GM18858 (cell line): ENCODE measurements at regions not wholly inside any gene's neighbourhood (a gene's known extent, or its start where the extent isn't known, plus 50 kb on each side); places are given as distances from the start of the nearest gene placed in this dataset.

Experiments used
- ATAC-seq: cut with Tn5 transposase; IDR thresholded peaks from one replicate; pipeline ENCODE4 v1.9.1; 2021; ENCODE audit not compliant: unreplicated experiment

DNA sequence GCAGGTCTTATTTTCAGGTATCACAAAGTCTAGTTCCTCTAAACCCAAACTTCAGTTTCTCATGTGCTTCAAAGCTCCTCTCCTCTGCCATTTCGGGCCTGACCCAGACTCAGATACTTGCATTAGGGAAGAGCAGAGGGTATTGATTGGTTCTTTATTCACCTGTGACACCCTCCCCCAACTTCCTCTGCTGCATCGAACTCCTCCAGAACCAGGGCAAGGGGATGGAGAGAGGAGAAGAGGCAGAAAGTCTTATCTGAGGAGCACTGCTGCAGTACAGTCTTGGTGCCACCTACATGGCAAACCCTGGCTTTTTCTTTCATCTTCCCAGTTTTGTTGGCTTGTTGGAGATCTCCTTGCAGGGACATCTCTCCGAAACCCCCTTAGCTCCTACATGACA lies 96.0 kb upstream of the OSMR start:
- ATAC-seq: no peak

DNA sequence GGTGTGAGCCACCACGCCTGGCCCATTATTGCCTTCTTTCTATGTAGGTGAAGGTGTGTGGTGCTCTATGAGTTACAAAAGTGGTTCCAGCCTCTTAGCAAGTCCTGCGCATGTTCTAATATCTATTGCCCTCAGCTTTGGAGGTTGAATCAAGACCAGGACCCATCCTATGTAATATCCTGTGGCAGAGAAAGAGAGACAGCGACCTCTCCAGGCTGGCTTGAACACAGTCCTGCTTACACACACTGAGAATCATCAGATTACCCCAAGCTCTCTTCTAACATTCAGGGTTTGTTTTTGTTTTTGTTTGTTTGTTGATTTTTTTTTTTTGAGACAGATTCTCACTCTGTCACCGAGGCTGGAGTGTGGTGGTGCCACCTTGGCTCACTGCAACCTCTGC lies 94.7 kb upstream of the OSMR start:
- ATAC-seq: no peak

DNA sequence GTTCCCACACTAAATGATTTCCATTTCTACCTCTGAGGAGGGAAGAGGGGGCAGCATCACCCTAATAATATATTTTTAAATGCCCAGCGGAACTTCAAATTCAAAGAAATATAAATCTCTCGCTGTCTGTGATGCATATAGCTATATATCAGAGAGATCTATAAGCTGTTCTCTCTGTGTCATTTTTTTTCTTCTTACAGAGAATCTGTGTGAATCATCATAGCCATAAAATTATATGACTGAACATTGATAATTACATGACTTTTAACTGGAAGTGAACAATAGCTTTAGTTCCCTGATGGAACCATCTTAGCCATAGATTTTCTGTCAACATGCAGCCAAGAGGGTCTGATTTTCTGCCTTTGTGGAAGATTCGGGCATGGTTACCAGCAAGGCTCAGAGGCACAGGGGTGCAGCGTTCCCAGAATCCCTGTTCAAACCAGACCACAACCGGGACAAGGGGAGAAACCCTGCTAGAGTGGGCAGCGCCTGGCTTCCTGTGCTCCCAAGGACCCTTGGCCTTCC lies 93.7 kb upstream of the OSMR start:
- no peak for ATAC-seq

DNA sequence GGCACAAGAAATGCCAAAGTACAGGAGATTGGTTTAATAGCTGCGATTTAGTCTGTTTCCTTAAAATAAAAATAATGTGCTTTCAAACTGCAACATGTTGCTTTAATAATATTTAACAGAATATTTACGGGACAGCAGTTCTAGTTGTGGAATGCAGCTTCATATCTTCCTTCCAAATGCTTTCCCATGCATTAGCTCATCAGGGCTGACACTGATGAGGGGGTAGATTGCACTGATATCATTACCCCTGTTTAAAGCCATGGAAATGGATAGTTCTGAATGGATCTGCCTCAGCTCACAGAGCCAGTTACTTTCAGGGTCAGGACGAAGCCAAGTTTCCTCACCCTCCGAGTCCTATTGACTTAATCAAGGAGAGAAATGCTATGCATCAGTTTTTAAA lies 93.2 kb upstream of the OSMR start:
- no peak for ATAC-seq

DNA sequence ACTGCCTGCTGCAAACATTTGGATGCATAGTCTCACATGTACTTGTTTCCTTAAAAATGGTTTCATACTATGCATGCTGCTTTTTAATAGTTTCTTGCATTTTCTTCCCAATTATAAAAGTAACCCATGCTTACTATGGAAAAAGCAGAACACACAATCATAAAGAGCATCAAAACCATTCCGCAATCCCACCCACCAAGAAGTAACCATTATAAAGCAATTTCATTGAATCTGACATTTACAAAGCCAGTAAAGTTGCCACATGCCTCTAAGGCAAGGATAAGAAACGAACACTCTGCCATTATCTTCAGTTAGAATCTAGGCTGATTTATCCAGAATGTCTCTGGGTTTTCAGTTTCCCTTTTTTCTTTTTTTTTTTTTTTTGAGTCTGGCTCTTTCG lies 92.7 kb upstream of the OSMR start:
- no peak for ATAC-seq

DNA sequence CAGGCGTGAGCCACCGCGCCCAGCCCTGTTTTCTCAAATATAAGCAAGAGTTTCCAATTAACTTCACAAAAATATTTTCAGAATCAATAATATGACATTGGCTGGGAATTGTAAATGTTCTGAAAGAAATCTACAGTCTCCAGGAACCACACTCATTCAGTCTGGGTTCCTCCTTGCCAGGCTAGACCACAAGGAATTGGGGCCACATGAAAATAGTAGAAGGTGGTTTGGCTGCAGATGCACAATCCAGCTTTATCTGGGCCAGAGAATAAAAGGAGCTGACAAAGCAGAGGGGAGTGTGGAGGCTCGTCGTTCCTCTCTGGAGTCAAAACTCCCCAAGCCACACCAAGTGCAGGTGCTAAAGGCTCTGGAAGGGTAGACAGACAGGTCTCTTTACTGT lies 92.0 kb upstream of the OSMR start:
- no peak for ATAC-seq

DNA sequence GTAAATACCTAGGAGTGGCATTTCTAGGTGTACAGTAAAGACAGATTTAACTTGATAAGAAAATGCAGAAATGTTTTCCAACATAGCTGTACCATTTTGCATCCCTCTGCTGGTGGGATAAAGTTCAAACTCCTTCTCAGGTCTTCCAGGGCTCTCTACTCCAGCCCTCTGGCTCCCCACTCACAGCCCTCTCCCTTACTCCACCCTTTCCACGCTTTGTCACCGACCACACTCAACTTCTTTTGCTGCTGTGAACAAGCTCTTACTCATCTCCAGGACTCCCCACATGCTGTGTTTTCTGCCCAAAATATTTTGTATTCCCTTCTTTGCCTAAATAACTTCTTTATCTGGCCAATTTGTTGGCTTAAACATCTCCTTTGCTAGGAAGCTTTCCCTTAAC lies 90.6 kb upstream of the OSMR start:
- no peak for ATAC-seq

DNA sequence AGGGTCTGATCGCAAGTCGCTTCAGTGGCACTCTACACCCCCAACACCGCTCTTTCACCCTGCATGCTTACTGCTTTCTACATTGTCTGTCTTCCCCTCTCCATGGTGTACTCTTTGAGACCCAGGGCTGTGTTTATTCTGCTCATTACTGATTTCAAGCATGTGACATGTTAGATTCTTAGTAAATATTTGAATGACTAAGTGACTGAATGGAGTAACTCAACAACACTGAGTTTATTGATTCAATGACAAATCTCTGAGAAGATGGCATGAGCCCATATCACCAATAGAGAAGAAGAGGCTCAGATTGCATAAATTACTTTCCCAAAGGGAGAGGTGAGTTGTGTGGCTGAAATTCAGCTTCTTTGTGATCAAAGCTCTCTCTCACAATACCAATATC lies 89.7 kb upstream of the OSMR start:
- ATAC-seq: no peak

DNA sequence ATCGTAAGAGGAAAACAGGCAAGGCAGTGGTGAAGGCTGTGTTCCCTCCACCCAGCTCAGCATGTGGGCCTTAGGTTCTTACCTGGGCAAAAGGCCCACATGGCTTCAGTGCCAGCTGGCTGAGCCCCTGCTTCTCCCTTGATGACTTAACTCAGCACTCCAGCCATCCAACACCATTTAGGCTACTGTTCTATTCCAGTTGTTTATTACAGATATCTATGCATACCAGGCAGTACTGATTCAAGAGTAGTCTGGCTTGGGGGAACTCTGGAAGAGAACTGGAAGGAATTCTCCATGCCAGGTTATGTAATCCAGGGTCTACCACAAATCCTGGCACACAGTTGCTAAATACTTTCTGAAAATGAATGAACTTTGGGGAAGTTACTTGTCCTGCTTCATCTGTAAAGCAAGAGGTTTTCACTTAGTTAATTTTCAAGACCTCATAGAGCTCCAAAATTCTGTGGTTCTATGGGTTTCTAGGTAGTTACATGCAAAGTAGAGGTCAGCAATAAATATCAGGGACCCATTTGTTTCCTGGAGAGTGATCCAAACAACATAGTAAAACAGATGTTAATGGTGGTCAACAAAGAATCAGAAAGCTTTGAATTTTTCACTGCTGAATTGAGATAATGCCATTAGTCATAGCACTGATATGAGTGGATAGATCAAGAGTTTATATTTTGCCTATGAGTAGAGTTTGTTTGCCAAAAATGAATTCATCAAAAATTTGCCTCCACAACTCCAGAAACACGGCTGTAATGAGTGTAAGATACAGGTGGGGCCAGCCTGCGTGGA lies 88.2 kb upstream of the OSMR start:
- ATAC-seq: no peak

DNA sequence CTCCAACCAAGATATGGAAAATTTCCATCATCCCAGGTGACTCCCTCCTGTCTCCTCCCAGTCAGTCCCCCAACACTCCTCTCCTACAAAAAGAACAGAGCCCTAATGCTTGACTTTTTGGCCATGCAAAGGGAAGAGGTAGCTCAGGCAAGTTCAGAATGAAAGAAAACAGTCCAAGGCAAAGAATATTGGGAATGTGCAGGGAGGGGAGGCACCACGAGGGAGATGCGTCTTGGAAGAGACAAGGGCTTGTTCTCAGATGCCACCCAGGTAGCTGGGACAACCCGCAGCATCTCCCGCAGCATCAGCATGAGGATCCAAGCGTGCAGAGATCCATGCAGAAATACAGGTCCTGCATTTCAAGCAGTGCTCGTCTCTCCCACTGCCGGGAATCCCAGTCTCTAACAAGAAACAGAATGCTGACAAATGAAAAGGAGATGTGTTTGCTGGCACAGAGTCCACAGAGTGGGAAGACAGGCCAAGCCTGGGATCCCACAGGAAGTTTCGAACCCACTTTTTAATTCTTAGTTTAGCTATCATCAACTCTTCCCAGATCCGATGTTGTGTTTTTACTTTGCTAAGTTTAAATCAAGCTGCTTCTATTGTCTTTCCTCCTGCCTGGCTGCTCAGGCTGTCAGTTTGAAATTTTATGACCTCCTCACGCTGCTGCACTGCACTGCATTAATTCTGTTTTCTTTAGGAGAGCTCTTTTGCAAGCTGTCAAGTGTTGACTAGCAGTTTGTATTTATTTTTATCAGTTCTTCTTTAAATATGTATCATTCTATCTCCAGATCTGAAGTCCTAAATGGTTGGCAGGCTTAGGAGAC lies 86.8 kb upstream of the OSMR start:
- no peak for ATAC-seq

DNA sequence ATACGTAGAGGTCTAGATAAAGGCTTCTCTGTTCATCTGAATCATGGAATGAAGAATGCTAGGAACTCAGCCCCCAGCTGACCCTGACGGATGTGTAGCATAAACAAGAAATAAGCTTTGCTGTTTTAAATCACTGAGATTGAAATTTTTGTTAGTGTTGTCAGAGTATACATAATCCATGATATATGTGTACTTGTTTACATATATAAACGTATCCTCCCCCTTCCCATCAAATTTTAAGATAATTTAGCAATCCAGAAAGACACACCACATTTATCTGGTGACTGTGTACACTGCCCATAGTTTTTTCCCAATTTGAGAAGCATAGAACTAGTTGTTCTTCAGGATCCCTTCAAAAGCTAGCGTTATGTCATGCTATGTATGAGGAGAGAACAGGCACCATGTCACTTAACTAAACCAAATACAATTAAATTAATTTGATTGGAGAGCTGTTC lies 80.8 kb upstream of the OSMR start:
- no peak for ATAC-seq

DNA sequence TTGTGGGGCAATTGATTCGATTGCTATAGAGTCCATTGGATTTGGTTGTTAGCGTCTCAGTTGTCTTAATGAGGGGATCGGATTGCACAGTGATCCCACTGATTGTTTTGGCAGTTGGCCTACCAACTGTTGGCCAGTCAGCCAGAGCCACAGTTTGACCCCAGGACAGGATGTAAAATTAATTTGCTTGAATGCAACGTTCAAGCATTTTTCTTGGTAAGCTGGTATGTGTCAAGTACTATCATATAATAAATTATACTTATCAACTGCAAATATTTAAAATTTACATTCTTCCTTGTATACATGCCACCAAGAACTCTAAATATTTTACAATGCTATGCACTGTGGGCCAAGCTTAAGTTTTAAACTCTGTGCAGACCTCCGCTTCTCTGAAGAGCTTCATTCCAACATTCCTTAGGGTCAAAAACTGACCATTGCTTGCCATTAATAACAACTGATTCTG lies 80.4 kb upstream of the OSMR start:
- ATAC-seq: no peak

DNA sequence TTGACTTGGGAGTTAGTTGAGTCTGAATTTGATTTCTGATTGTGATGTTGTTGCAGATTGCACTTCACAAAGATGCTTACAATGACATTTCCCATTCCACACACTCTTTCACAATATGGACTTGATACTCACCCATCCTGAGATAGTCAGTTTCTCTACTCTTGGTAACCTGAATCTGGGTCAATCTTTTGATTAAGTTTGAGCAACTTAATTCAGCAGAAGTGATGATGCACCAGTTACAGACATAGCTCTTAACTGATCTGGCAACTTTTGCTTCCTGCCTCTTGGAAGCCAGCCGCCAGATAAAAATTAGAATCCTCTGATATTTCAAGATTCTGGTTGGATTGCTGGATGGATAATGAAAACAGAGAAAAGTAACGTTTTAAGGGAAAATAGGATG lies 79.7 kb upstream of the OSMR start:
- no peak for ATAC-seq

DNA sequence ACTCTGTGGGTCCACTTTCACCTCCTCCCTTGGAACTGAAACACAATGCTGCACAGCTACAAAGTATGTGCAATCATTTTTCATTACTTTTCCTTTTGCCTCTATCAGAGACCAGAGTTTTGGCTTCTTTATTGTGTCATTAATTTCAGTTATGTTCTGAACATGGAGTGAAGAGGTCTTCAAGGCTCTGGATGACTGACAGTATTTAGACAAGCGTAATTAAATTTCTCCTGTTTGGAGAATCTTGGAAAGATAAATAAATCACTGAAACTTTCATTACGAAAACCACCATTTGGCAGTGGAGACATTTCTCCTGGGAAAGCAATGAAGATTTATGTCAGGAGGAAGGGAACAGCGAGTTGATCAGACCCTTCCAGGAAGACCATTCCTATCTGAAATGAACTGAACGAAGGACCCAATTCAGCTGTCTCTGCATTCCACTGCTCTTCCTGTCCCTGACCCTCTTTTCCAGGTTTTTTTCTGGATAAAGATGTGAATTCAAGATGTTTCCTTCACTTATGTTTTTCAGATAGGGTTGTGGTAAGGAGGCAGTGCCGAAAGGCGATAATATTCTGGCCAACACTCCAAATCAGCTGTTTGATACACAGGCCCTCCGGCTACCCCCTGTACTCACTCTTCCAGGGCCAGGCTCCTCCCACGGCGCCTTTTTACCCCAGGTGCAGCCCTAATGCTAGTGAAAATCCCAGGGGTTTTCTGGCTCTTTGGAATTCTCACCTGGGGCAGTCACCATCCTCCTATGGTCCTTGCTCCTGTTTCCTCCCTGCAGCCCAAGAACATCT lies 77.2 kb upstream of the OSMR start:
- ATAC-seq: no peak

DNA sequence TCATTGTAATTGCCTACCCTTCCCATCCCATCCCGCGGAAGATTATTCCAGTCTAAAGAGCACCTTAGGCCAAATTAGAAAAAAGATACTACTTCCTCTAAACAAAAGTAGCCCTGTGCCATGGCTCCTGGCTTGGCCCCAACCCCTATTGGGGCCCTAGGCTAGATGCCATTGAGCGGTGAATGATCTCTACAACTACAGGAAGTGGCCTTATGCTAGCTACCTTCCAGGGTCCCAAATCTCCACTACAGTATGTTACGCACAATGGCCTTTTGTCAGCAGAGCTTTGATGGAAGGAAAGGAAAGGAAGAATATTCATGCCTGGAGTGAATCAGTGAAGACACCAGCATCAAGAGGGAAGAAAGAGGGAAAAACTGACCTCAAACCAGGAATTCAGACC lies 73.3 kb upstream of the OSMR start:
- ATAC-seq: no peak

DNA sequence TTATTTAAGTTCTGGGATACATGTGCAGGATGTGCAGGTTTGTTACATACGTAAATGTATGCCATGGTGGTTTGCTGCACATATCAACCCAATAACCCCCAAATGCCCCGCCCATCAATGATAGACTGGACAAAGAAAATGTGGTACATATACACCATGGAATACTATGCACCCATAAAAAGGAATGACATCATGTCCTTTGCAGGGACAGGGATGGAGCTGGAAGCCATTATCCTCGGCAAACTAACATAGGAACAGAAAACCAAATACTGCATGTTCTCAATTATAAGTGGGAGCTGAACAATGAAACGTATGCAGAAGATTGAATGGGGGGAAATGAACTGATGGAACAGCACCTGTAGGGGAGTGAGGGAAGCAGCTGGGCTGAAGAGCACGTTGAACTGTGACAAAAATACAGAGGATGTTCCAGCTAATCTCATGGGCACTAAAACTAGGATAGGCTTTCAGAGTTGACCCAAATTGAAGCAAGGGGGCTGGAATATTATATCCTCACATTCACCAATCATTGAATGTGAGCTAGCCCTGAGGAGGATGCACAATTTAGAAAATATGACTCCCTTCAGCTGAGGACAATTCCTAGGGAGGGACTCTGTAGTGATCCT lies 70.5 kb upstream of the OSMR start:
- ATAC-seq: no peak

DNA sequence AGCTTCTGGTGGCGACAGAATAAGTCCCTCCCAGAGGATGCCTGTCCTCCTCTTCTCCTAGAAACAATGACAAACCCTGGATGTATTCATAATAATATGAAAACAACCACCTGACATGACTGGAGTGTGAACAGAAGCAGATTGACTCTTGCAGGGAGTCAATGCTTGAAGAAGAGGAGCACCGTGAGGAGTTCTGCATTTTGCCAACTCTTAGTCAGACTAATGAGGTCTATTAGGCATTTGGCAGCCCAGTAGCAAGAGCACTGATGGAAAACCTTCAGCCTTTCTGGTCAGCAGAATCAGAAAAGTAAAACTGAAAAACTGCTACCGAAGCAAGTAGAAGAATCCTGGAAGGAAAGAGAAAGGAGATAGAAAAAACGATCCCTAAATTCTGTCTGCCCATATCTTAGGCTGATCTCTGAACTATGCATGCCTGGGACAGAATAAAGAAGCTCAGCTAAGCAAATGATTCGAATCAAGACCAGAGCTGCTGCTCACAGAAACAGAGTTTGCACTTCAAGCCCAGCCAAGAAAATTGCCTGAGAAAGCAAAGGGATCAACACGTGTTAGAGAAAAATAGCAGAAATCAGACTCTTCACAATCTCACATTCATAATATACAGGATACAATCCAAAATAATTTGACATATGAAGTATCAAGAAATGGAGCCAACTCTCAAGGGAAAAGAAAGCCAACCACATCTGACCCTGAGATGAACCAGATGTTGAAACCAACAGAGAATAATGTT lies 69.5 kb upstream of the OSMR start:
- ATAC-seq: no peak

DNA sequence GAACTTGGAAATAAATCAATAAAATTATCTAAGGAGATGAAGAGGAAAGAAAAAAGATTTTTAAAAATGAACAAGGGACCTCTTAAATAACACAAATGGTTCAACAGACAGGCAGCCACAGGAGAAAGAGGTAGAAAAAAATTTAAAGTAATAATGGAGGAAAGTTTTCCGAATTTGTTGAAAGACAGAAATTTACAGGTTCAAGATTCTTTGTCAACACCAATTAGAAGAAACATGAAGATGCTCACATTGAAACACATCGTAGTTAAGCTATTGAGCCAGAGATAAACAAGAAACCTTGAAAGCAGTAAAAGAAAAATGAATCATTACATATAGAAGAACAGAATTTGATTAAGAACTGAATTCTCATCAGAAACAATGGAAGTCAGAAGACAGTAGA lies 68.7 kb upstream of the OSMR start:
- no peak for ATAC-seq

DNA sequence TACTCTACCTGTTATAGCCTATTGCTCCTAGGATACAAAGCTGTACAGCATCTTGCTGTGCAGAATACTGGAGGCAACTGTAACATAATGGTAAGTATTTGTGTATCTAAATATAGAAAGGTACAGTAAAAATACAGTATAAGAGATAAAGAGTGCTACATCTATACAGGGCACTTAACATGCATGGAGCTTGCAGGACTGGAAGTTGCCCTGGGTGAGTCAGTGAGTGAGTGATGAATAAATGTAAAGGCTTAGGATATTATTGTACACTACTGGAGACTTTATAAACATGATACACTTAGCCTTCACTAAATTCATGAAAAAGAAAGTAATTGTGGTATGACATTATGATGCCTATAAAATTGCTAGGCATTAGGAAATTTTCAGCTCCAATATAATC lies 65.5 kb upstream of the OSMR start:
- no peak for ATAC-seq

DNA sequence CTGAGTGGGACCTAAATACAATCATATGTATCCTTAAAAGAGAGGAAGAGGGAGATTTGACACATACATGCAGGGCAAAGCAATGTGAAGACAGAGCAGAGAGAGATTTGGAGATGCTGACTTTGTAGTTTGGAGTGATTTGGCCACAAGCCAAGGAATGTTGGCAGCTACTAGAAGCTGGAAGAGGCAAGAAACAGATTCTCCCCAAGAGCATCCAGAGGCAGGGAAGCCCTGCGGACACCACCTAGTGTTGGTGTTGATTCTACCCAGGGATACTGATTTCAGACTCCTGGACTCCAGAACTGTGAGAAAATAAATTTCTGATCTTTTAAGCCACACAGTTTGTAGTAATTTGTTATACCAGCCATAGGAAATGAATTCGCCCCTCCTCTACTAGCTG lies 64.9 kb upstream of the OSMR start:
- ATAC-seq: no peak
